DND-41 (cell line): ENCODE measurements at regions not wholly inside any gene's neighbourhood (a gene's known extent, or its start where the extent isn't known, plus 50 kb on each side); places are given as distances from the start of the nearest gene placed in this dataset.

Experiments
- ATAC-seq: fragments of 200-7000 bp; cut with Tn5 transposase; 3 replicates; pipeline ENCODE4 v1.9.1; 2021; ENCODE audit warnings: low read depth; ENCODE audit not compliant: insufficient read depth
- DNase-seq: peaks from one replicate; pipeline ENCODE4 v3.0.0-alpha.2; 2020
- H2AFZ ChIP-seq: 2 replicates; pipeline ENCODE4 v1.6.0; 2012; ENCODE audit warnings: low read depth, low read length
- H3K27ac ChIP-seq: 2 replicates; pipeline ENCODE4 v1.5.1; 2012; ENCODE audit warnings: low read length, inconsistent platforms
- H3K27me3 ChIP-seq: fragments of 200-600 bp; sonication (generic); 2 replicates; pipeline ENCODE4 v1.6.0; 2012; ENCODE audit warnings: low read length, mild to moderate bottlenecking, inconsistent platforms; ENCODE audit not compliant: insufficient read depth, poor library complexity
- H3K36me3 ChIP-seq: 2 replicates; pipeline ENCODE4 v1.5.1; 2012; ENCODE audit warnings: low read length, inconsistent platforms; ENCODE audit not compliant: insufficient read depth
- H3K4me1 ChIP-seq: 2 replicates; pipeline ENCODE4 v1.5.1; 2012; ENCODE audit warnings: mild to moderate bottlenecking, low read length; ENCODE audit not compliant: insufficient read depth
- H3K4me2 ChIP-seq: 2 replicates; pipeline ENCODE4 v1.6.0; 2012; ENCODE audit warnings: mild to moderate bottlenecking, moderate library complexity, low read length, inconsistent platforms; ENCODE audit not compliant: insufficient read depth
- H3K4me3 ChIP-seq, 2 experiments: fragments of 200-600 bp in 1 of 2; shearing (Covaris generic) in 1 of 2; 2 replicates each; pipeline ENCODE4 v1.5.1; 2012 to 2016; ENCODE audit warnings: inconsistent platforms in 2 of 2, low read length in 2 of 2, mild to moderate bottlenecking in 2 of 2, low read depth in 1 of 2, moderate library complexity in 1 of 2
- H3K79me2 ChIP-seq: 2 replicates; pipeline ENCODE4 v1.6.0; 2012; ENCODE audit warnings: low read length, inconsistent platforms; ENCODE audit not compliant: insufficient read depth
- H3K9ac ChIP-seq: 2 replicates; pipeline ENCODE4 v1.6.0; 2012; ENCODE audit warnings: low read depth, mild to moderate bottlenecking, inconsistent platforms, low read length, moderate library complexity
- H3K9me3 ChIP-seq: 2 replicates; pipeline ENCODE4 v1.5.1; 2012; ENCODE audit warnings: low read length, moderate library complexity, mild to moderate bottlenecking, inconsistent platforms; ENCODE audit not compliant: insufficient read depth, severe bottlenecking
- H4K20me1 ChIP-seq: 2 replicates; pipeline ENCODE4 v1.6.0; 2012; ENCODE audit warnings: low read length; ENCODE audit not compliant: insufficient read depth
- CTCF ChIP-seq: IDR thresholded peaks from 2 replicates; pipeline ENCODE4 v1.5.1; 2012; ENCODE audit warnings: borderline replicate concordance, low read length, moderate library complexity, mild to moderate bottlenecking; ENCODE audit not compliant: poor library complexity, severe bottlenecking; ENCODE audit errors: extremely low read depth
- EZH2 ChIP-seq: IDR thresholded peaks from 3 replicates; pipeline ENCODE4 v1.6.1; 2012; ENCODE audit warnings: borderline replicate concordance, low read depth, mild to moderate bottlenecking, moderate library complexity, low read length, inconsistent platforms; ENCODE audit not compliant: severe bottlenecking

GRCh38 chr3:150202711-150203110, 205.4 kb upstream of the TSC22D2 start:
- no peak for ATAC-seq
- Histone ChIP-seq H4K20me1 (no peaks in the 10 kb centered on the region), H3K27me3 (peaks cover 2% of the 10 kb centered on the region), H3K27ac (no peak overlapping the region), H3K36me3 (no peaks in the 10 kb centered on the region), H3K79me2 (no peaks in the 10 kb centered on the region), H3K4me1 (no peaks in the 10 kb centered on the region), H3K4me2 (no peak overlapping the region), H3K4me3 (no peak overlapping the region), H3K9me3 (no peaks in the 10 kb centered on the region), H2AFZ (no peak overlapping the region), H3K9ac (no peak overlapping the region)
- TF ChIP-seq CTCF (no peak), EZH2 (no peak)
- no peak for DNase-seq

DNA sequence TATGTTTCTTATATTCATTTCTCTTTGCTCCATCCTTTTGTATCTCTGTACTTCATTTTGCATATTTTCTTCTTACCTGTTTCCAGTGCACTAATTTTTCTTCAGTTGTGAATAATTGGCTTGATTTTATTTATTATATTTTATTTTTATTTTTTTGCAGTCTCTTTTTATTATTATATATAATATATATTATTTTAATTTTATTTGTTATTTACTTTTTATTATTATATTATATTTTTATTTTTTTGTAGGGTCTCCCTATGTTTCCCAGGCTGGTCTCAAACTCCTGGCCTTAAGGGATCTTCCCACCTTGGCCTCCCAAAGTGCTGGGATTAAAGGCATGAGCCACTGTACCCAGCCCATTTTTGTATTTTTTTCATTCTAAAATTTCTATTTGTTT, 213.1 kb upstream of the TSC22D2 start:
- Histone ChIP-seq H3K4me1 (no peaks in the 10 kb centered on the region), H3K27ac (no peak overlapping the region), H3K36me3 (no peaks in the 10 kb centered on the region), H3K9ac (no peak overlapping the region), H2AFZ (no peak overlapping the region), H3K9me3 (no peaks in the 10 kb centered on the region), H3K4me3 (no peak overlapping the region), H3K4me2 (no peak overlapping the region), H3K79me2 (no peaks in the 10 kb centered on the region), H3K27me3 (no peaks in the 10 kb centered on the region), H4K20me1 (no peaks in the 10 kb centered on the region)
- TF ChIP-seq CTCF: no peak
- TF ChIP-seq EZH2: no peak
- DNase-seq (no peak), ATAC-seq (no peak)

DNA sequence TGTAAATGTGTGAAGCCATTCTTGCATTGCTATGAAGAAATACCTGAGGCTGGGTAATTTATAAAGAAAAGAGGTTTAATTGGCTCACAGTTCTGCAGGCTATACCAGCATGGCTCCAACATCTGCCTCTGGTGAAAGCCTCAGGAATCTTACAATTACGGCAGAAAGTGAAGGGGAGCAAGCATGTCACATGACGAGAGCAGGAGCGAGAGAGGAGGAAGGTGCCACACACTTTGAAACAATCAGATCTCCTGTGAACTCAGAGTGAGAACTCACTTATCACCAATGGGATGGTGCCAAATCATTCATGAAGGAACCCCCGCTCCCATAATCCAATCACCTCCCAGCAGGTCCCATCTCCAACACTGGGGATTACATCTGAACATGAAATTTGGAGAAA, 213.6 kb upstream of the TSC22D2 start:
- Histone ChIP-seq H2AFZ (no peak overlapping the region), H3K79me2 (no peaks in the 10 kb centered on the region), H3K9me3 (no peaks in the 10 kb centered on the region), H3K27me3 (no peaks in the 10 kb centered on the region), H3K4me3 (no peak overlapping the region), H3K9ac (no peak overlapping the region), H3K4me2 (no peak overlapping the region), H4K20me1 (no peaks in the 10 kb centered on the region), H3K4me1 (no peaks in the 10 kb centered on the region), H3K27ac (no peak overlapping the region), H3K36me3 (no peaks in the 10 kb centered on the region)
- ATAC-seq: no peak
- no peak for TF ChIP-seq EZH2
- no peak for TF ChIP-seq CTCF
- no peak for DNase-seq
